ENCODE measurements at regions not wholly inside any gene's neighbourhood (a gene's known extent, or its start where the extent isn't known, plus 50 kb on each side); places are given as distances from the start of the nearest gene placed in this dataset.

- no peak overlapping the region for H3K4me2 ChIP-seq (ENCODE audit: insufficient read depth, insufficient read length, low read length)
- H3K4me3 Mint-ChIP-seq, result no peak overlapping the region
- peaks cover 0 to 3% (median 0%) of the 10 kb centered on the region in 3 experiments; a peak in 3 of 7 replicates for H3K36me3 Mint-ChIP-seq (ENCODE audit: insufficient read depth in 1 of 3, low read depth in 3 of 3)
- no peak overlapping the region for H3K9ac ChIP-seq (ENCODE audit: extremely low read depth, insufficient read length, low read length)
- H3K79me2 ChIP-seq (ENCODE audit: insufficient read depth, low read length), result no peaks in the 10 kb centered on the region
- no peaks in the 10 kb centered on the region for H3K9me3 ChIP-seq (ENCODE audit: control insufficient read depth, low read depth, low read length)
- no peak overlapping the region for H3K4ac ChIP-seq (ENCODE audit: low read depth, low read length)
- no peak overlapping the region for H2BK120ac ChIP-seq (ENCODE audit: low read depth, low read length, poor library complexity, severe bottlenecking)
- no peak overlapping the region for H4K5ac ChIP-seq (ENCODE audit: insufficient read length, low read depth, low read length)
- H2BK12ac ChIP-seq (ENCODE audit: insufficient read length, low read depth, low read length), result no peak overlapping the region
- H3K79me1 ChIP-seq (ENCODE audit: insufficient read depth, low read depth, low read length, poor library complexity, severe bottlenecking), result no peaks in the 10 kb centered on the region
- DNase-seq, result no peak
- H3K56ac ChIP-seq (ENCODE audit: insufficient read length, low read depth, low read length), result no peak overlapping the region
- no peak overlapping the region for H3K14ac ChIP-seq (ENCODE audit: insufficient read depth, low read length)
- no peak overlapping the region for H3K27ac Mint-ChIP-seq
- no peak overlapping the region for H4K91ac ChIP-seq (ENCODE audit: insufficient read length, low read depth, low read length)
- no peaks in the 10 kb centered on the region; a peak in 1 of 4 replicates for H3K4me1 Mint-ChIP-seq
- no CpG with 5 or more reads among the region's 4 CpGs for WGBS (ENCODE audit: extremely low coverage, insufficient read length, low lambda C conversion rate)
- H3K4me1 ChIP-seq (ENCODE audit: insufficient read depth, low read length), result no peaks in the 10 kb centered on the region
- H2BK15ac ChIP-seq (ENCODE audit: low read depth, low read length), result no peak overlapping the region
- no peak overlapping the region for H2AFZ ChIP-seq (ENCODE audit: low read length)
- H2AK5ac ChIP-seq (ENCODE audit: insufficient read length, low read length), result no peak overlapping the region
- no peak overlapping the region for H2BK20ac ChIP-seq (ENCODE audit: low read depth, low read length, poor library complexity, severe bottlenecking)
- H3K27ac ChIP-seq (ENCODE audit: insufficient read length, low read depth, low read length), result no peak overlapping the region
- H3K27me3 Mint-ChIP-seq (ENCODE audit: low read depth), result no peaks in the 10 kb centered on the region
- peaks cover 10 to 11% of the 10 kb centered on the region in 2 experiments for H3K9me3 Mint-ChIP-seq
- no peak overlapping the region for H3T11ph ChIP-seq (ENCODE audit: low read length)
- H4K20me1 ChIP-seq (ENCODE audit: control insufficient read depth, insufficient read depth, insufficient read length), result no peaks in the 10 kb centered on the region
- no peak overlapping the region for H4K8ac ChIP-seq (replicated peaks; ENCODE audit: insufficient read length, low read depth, low read length)
- H2BK5ac ChIP-seq (ENCODE audit: insufficient read length, low read length), result no peak overlapping the region
- TF ChIP-seq CTCF (conservative IDR thresholded peaks at IDR 0.05), result no peak
- no peak overlapping the region for H3K23ac ChIP-seq (ENCODE audit: insufficient read length, low read depth, low read length)
- no peaks in the 10 kb centered on the region for H3K23me2 ChIP-seq (ENCODE audit: insufficient read length, low read depth, low read length, poor library complexity, severe bottlenecking)
- no peak overlapping the region for H3K18ac ChIP-seq (ENCODE audit: insufficient read length, low read depth, low read length)
- H3K27me3 ChIP-seq (ENCODE audit: insufficient read depth, low read length), result no peaks in the 10 kb centered on the region
Observed at GRCh38 chr14:53228966-53229365, 75.8 kb upstream of the DDHD1 start.
